Trophoblast cell (in vitro differentiated cells and primary cell): ENCODE measurements at regions not wholly inside any gene's neighbourhood (a gene's known extent, or its start where the extent isn't known, plus 50 kb on each side); places are given as distances from the start of the nearest gene placed in this dataset.

Source experiments
- DNase-seq, 2 donors: peaks; one replicate each; pipeline ENCODE4 v3.0.0-alpha.2; 2016
- H2AFZ ChIP-seq: 2 replicates; pipeline ENCODE4 v1.6.1; 2013; ENCODE audit warnings: low read length, moderate library complexity, mild to moderate bottlenecking; ENCODE audit not compliant: insufficient read depth, poor library complexity
- H2AK5ac ChIP-seq: 2 replicates; pipeline ENCODE4 v1.6.1; 2013; ENCODE audit warnings: mild to moderate bottlenecking, low read length
- H2BK120ac ChIP-seq: 2 replicates; pipeline ENCODE4 v1.6.1; 2013; ENCODE audit warnings: low read length, mild to moderate bottlenecking, moderate library complexity; ENCODE audit not compliant: insufficient read depth, poor library complexity
- H2BK12ac ChIP-seq: 2 replicates; pipeline ENCODE4 v1.6.1; 2013; ENCODE audit warnings: mild to moderate bottlenecking, low read length, moderate library complexity
- H2BK5ac ChIP-seq: 2 replicates; pipeline ENCODE4 v1.6.1; 2013; ENCODE audit warnings: low read length, low read depth, moderate library complexity, mild to moderate bottlenecking; ENCODE audit not compliant: poor library complexity
- H3K14ac ChIP-seq: 2 replicates; pipeline ENCODE4 v1.6.1; 2013; ENCODE audit warnings: mild to moderate bottlenecking, low read length
- H3K18ac ChIP-seq: 2 replicates; pipeline ENCODE4 v1.6.1; 2013; ENCODE audit warnings: mild to moderate bottlenecking, low read length
- H3K23ac ChIP-seq: 2 replicates; pipeline ENCODE4 v1.6.1; 2013; ENCODE audit warnings: low read length
- H3K27ac ChIP-seq: 2 replicates; pipeline ENCODE4 v1.5.1; 2013; ENCODE audit warnings: low read depth, mild to moderate bottlenecking, inconsistent platforms, low read length, moderate library complexity
- H3K27me3 ChIP-seq: 2 replicates; pipeline ENCODE4 v1.6.1; 2013; ENCODE audit warnings: inconsistent platforms, mild to moderate bottlenecking, low read length, moderate library complexity; ENCODE audit not compliant: insufficient read depth
- H3K36me3 ChIP-seq, 2 experiments: 1 replicate in 1 of 2; 2 replicates in 1 of 2; pipeline ENCODE4 v1.6.1; 2013; ENCODE audit warnings: low read length in 2 of 2, mild to moderate bottlenecking in 2 of 2, moderate library complexity in 1 of 2; ENCODE audit not compliant: insufficient read depth in 2 of 2, control insufficient read depth in 1 of 2
- H3K4ac ChIP-seq: 2 replicates; pipeline ENCODE4 v1.6.1; 2013; ENCODE audit warnings: low read depth, mild to moderate bottlenecking, low read length, moderate library complexity
- H3K4me1 ChIP-seq, 2 experiments: 1 replicate in 1 of 2; 2 replicates in 1 of 2; pipeline ENCODE4 v1.6.1; 2013; ENCODE audit warnings: low read length in 2 of 2, mild to moderate bottlenecking in 2 of 2, moderate library complexity in 1 of 2; ENCODE audit not compliant: insufficient read depth in 2 of 2, control insufficient read depth in 1 of 2
- H3K4me2 ChIP-seq: 2 replicates; pipeline ENCODE4 v1.6.1; 2013; ENCODE audit warnings: inconsistent platforms, mild to moderate bottlenecking, low read length, moderate library complexity
- H3K4me3 ChIP-seq: 2 replicates; pipeline ENCODE4 v1.5.1; 2013; ENCODE audit warnings: mild to moderate bottlenecking, low read depth, low read length, inconsistent platforms
- H3K79me1 ChIP-seq: one replicate; pipeline ENCODE4 v1.6.1; 2013; ENCODE audit warnings: low read length
- H3K79me2 ChIP-seq: 2 replicates; pipeline ENCODE4 v1.6.1; 2013; ENCODE audit warnings: low read length, mild to moderate bottlenecking; ENCODE audit not compliant: control insufficient read depth, insufficient read depth, poor library complexity
- H3K9ac ChIP-seq: 2 replicates; pipeline ENCODE4 v1.6.1; 2013; ENCODE audit warnings: mild to moderate bottlenecking, low read length
- H3K9me3 ChIP-seq: 2 replicates; pipeline ENCODE4 v1.6.1; 2013; ENCODE audit warnings: low read depth, mild to moderate bottlenecking, control low read depth, inconsistent platforms, low read length; ENCODE audit not compliant: insufficient read depth
- H4K12ac ChIP-seq: 2 replicates; pipeline ENCODE4 v1.6.1; 2013; ENCODE audit warnings: low read depth, mild to moderate bottlenecking, low read length, moderate library complexity
- H4K8ac ChIP-seq: 2 replicates; pipeline ENCODE4 v1.6.1; 2013; ENCODE audit warnings: low read depth, mild to moderate bottlenecking, low read length, moderate library complexity
- H4K91ac ChIP-seq: one replicate; pipeline ENCODE4 v1.6.1; 2013; ENCODE audit warnings: low read depth, mild to moderate bottlenecking, low read length, moderate library complexity
- WGBS: extraction: QIAGEN DNeasy Blood & Tissue Kit; methylation state at CpG from one replicate; pipeline ENCODE4 v1.1.7; 2013; ENCODE audit warnings: missing lambda C conversion rate; ENCODE audit not compliant: insufficient read length, insufficient coverage; ENCODE audit errors: extremely low coverage; 5-methylcytosine and 5-hydroxymethylcytosine counted together

GRCh38 chr13:73576291-73576690 lies 517.5 kb downstream of the KLF5 start:
- H3K18ac ChIP-seq = no peak overlapping the region
- H3K4ac ChIP-seq = no peak overlapping the region
- no peak overlapping the region for H2BK5ac ChIP-seq
- H3K4me3 ChIP-seq = no peak overlapping the region
- H3K4me1 ChIP-seq = no peaks in the 10 kb centered on the region
- H4K12ac ChIP-seq = no peak overlapping the region
- no peak overlapping the region for H2BK120ac ChIP-seq
- no peak for DNase-seq
- H3K14ac ChIP-seq = no peak overlapping the region
- no peak overlapping the region for H4K91ac ChIP-seq
- no peaks in the 10 kb centered on the region for H3K79me1 ChIP-seq
- H3K36me3 ChIP-seq = no peaks in the 10 kb centered on the region
- no peaks in the 10 kb centered on the region for H3K9me3 ChIP-seq
- no peak overlapping the region for H3K27ac ChIP-seq
- H3K79me2 ChIP-seq = no peaks in the 10 kb centered on the region
- H2AFZ ChIP-seq = no peak overlapping the region
- no peak overlapping the region for H4K8ac ChIP-seq
- no peak overlapping the region for H2AK5ac ChIP-seq
- H3K9ac ChIP-seq = no peak overlapping the region
- WGBS = no CpG with 5 or more reads among the region's 4 CpGs
- no peaks in the 10 kb centered on the region for H3K27me3 ChIP-seq
- no peak overlapping the region for H3K23ac ChIP-seq
- H3K4me2 ChIP-seq = no peak overlapping the region
- no peak overlapping the region for H2BK12ac ChIP-seq

GRCh38 chr13:73572824-73573223 lies 514.0 kb downstream of the KLF5 start:
- no peak overlapping the region for H4K12ac ChIP-seq
- no peak overlapping the region for H3K4me2 ChIP-seq
- H3K9ac ChIP-seq = no peak overlapping the region
- no peak overlapping the region for H3K18ac ChIP-seq
- H2AK5ac ChIP-seq = no peak overlapping the region
- H3K4me3 ChIP-seq = no peak overlapping the region
- no peak overlapping the region for H2BK12ac ChIP-seq
- H3K4ac ChIP-seq = no peak overlapping the region
- no peak overlapping the region for H3K23ac ChIP-seq
- no peaks in the 10 kb centered on the region for H3K79me2 ChIP-seq
- no peak overlapping the region for H4K91ac ChIP-seq
- no peak overlapping the region for H2AFZ ChIP-seq
- no peaks in the 10 kb centered on the region for H3K36me3 ChIP-seq
- H3K4me1 ChIP-seq = no peaks in the 10 kb centered on the region
- H3K27me3 ChIP-seq = no peaks in the 10 kb centered on the region
- DNase-seq = no peak
- no peak overlapping the region for H2BK120ac ChIP-seq
- whole genome bisulfite sequencing = no CpG with 5 or more reads among the region's 3 CpGs
- H3K27ac ChIP-seq = no peak overlapping the region
- no peak overlapping the region for H4K8ac ChIP-seq
- H3K14ac ChIP-seq = no peak overlapping the region
- no peaks in the 10 kb centered on the region for H3K9me3 ChIP-seq
- H3K79me1 ChIP-seq = no peaks in the 10 kb centered on the region
- no peak overlapping the region for H2BK5ac ChIP-seq

GRCh38 chr13:73571376-73571775 lies 512.6 kb downstream of the KLF5 start:
- H3K79me2 ChIP-seq = no peaks in the 10 kb centered on the region
- H3K4me2 ChIP-seq = no peak overlapping the region
- H2BK12ac ChIP-seq = no peak overlapping the region
- H2AK5ac ChIP-seq = no peak overlapping the region
- no peak overlapping the region for H2BK5ac ChIP-seq
- no peaks in the 10 kb centered on the region for H3K79me1 ChIP-seq
- no peaks in the 10 kb centered on the region for H3K36me3 ChIP-seq
- no peak overlapping the region for H3K23ac ChIP-seq
- H4K91ac ChIP-seq = no peak overlapping the region
- no peak overlapping the region for H2AFZ ChIP-seq
- no peak overlapping the region for H3K14ac ChIP-seq
- H3K18ac ChIP-seq = no peak overlapping the region
- H4K12ac ChIP-seq = no peak overlapping the region
- no CpG with 5 or more reads among the region's 1 CpG for WGBS
- H3K4me1 ChIP-seq = no peaks in the 10 kb centered on the region
- H3K4me3 ChIP-seq = no peak overlapping the region
- no peak for DNase-seq
- no peak overlapping the region for H4K8ac ChIP-seq
- no peak overlapping the region for H3K9ac ChIP-seq
- no peak overlapping the region for H2BK120ac ChIP-seq
- no peaks in the 10 kb centered on the region for H3K9me3 ChIP-seq
- H3K4ac ChIP-seq = no peak overlapping the region
- no peaks in the 10 kb centered on the region for H3K27me3 ChIP-seq
- no peak overlapping the region for H3K27ac ChIP-seq

- no peak overlapping the region for H2BK120ac ChIP-seq
- H3K27me3 ChIP-seq = no peaks in the 10 kb centered on the region
- H2BK5ac ChIP-seq = no peak overlapping the region
- no peak overlapping the region for H2AK5ac ChIP-seq
- H3K9ac ChIP-seq = no peak overlapping the region
- no peak for DNase-seq
- no peak overlapping the region for H3K4me3 ChIP-seq
- H3K79me1 ChIP-seq = no peaks in the 10 kb centered on the region
- no peak overlapping the region for H3K4ac ChIP-seq
- H4K12ac ChIP-seq = no peak overlapping the region
- H3K23ac ChIP-seq = no peak overlapping the region
- no peak overlapping the region for H2BK12ac ChIP-seq
- no peak overlapping the region for H4K8ac ChIP-seq
- no peak overlapping the region for H3K27ac ChIP-seq
- H3K9me3 ChIP-seq = no peaks in the 10 kb centered on the region
- no peak overlapping the region for H3K14ac ChIP-seq
- no peak overlapping the region for H4K91ac ChIP-seq
- H2AFZ ChIP-seq = no peak overlapping the region
- H3K4me1 ChIP-seq = no peaks in the 10 kb centered on the region
- H3K18ac ChIP-seq = no peak overlapping the region
- H3K4me2 ChIP-seq = no peak overlapping the region
- H3K36me3 ChIP-seq = no peaks in the 10 kb centered on the region
- no peaks in the 10 kb centered on the region for H3K79me2 ChIP-seq
- no CpG with 5 or more reads among the region's 4 CpGs for WGBS
These were observed 498.1 kb downstream of the KLF5 start for GRCh38 chr13:73556902-73557301.
